Retinal pigment epithelial cell (primary cell): ENCODE measurements at regions not wholly inside any gene's neighbourhood (a gene's known extent, or its start where the extent isn't known, plus 50 kb on each side); places are given as distances from the start of the nearest gene placed in this dataset.

Source experiments
- DNase-seq: peaks from one replicate; pipeline ENCODE4 v3.0.0-alpha.2; 2010; ENCODE audit warnings: low read depth
- H3K4me3 ChIP-seq: 2 replicates; pipeline ENCODE4 v1.5.1; 2011; ENCODE audit warnings: mild to moderate bottlenecking, low read length, control low read depth, moderate library complexity
- TF ChIP-seq, protein P1 (sequence below): conservative IDR thresholded peaks from 2 replicates; pipeline ENCODE4 v1.5.1; 2011; ENCODE audit warnings: low read depth, low read length, control low read depth, inconsistent platforms

DNA sequence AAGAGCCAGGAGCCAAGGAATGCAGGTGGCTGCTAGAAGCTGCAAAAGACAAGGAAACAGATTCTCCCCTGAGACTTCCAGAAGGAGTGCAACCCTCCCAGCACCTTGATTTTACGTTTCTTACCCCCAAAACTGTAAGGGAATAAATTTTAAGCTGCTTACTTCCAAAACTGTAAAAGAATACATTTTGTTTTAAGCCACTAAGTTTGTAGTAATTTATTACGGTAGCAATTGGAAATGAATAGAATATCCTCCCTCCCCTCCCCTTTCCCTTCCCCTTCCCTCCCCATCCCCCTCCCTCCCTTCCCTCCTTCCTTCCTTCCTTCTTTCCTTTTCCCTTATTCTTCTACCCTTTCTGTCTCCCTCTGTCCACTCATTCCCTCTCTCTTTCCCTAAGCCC, 203.7 kb upstream of the CFAP20DC start:
- no peak overlapping the region for H3K4me3 ChIP-seq
- no peak for DNase-seq
- TF ChIP-seq, protein P1, sequence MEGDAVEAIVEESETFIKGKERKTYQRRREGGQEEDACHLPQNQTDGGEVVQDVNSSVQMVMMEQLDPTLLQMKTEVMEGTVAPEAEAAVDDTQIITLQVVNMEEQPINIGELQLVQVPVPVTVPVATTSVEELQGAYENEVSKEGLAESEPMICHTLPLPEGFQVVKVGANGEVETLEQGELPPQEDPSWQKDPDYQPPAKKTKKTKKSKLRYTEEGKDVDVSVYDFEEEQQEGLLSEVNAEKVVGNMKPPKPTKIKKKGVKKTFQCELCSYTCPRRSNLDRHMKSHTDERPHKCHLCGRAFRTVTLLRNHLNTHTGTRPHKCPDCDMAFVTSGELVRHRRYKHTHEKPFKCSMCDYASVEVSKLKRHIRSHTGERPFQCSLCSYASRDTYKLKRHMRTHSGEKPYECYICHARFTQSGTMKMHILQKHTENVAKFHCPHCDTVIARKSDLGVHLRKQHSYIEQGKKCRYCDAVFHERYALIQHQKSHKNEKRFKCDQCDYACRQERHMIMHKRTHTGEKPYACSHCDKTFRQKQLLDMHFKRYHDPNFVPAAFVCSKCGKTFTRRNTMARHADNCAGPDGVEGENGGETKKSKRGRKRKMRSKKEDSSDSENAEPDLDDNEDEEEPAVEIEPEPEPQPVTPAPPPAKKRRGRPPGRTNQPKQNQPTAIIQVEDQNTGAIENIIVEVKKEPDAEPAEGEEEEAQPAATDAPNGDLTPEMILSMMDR: no peak

DNA sequence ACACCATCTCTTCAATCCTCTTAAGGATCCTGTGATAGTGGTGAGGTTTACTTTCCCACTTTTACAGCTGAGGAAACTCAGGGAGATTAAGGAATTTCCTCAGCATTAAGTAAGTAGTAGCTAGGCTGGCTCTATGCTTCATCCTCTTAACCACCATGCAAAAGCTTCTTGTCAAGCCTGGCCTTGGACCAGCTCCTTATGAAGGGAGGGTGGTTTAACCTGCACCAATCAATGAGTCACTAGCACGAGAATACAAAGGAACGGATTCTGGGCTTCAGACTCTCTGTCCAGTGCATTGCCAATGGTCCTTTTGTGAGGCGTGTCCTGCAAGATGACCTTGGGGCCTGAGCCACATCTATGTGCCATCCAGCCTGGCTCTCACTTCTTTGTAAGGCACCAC, 202.0 kb upstream of the CFAP20DC start:
- DNase-seq: peak; percentile 98
- TF ChIP-seq, protein P1: no peak
- no peak overlapping the region for H3K4me3 ChIP-seq

DNA sequence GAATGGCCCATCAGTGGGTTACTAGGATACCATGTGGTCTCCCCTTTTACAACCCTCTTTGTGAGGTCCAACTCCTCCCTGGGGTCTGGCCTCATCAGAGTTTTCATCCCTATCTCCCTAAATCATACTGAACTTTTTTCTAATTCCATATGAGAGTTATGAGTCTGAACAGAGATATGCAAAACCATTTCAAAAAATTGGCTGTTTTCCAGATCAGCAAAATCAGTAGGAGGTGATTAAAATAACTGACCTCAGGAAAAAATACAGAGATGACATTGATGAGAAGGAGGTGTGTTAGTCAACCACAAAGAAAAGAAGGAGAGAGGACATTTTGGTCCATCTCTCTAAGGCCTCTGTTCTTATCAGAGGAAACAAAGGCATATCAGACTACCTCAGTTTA, 200.8 kb upstream of the CFAP20DC start:
- no peak for DNase-seq
- no peak overlapping the region for H3K4me3 ChIP-seq
- TF ChIP-seq, protein P1: no peak

DNA sequence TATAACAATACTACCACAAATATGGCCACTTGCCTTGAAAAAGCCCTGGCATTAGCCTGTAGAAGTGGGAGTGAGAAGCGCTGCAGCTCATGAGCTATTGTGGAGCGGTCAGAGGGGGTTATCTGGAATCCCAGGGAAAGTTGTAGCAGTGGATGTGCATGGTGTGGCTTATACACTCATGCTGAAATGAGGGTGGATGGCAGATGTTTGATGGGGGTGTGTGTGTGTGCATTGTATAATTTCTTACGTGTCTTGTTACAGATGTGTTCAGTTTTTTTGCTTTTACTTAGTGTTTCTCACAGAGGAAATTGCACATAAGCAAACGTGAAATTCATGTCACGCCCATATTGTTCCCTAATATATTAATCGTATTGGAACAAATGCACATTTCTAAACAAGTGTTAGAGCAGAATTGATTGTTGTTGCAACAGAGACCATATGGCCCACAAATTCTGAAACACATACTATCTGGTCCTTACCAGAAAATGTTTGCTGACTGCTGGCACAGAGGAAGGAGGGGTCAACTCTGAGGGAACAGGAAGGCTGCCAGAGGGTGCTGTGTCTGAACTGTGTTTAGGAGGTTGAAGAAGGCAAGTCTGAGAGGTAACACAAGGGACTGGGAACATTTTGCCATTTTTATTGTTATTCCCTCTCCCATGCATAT, 200.0 kb upstream of the CFAP20DC start:
- TF ChIP-seq, protein P1: no peak
- H3K4me3 ChIP-seq: no peak overlapping the region
- DNase-seq: no peak

DNA sequence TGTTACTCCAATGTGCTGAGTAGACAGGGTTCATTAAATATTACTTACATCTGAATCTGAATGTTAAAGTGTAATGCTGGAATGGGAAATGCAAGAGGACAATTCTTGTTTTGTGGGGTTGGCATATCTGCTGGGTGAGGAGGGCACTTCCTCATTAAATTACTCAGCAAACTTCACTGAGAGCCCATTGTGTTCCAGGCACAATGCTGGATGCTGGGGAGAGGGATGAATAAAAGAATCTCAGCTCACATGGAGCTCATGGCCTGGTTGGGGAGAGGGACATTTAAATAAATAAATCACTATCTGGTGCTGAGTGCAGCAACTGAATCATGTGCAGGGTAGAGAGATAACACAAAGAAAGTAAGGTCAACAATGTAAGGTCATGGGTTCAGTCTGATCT, 199.2 kb upstream of the CFAP20DC start:
- H3K4me3 ChIP-seq: no peak overlapping the region
- DNase-seq: no peak
- TF ChIP-seq, protein P1: no peak

DNA sequence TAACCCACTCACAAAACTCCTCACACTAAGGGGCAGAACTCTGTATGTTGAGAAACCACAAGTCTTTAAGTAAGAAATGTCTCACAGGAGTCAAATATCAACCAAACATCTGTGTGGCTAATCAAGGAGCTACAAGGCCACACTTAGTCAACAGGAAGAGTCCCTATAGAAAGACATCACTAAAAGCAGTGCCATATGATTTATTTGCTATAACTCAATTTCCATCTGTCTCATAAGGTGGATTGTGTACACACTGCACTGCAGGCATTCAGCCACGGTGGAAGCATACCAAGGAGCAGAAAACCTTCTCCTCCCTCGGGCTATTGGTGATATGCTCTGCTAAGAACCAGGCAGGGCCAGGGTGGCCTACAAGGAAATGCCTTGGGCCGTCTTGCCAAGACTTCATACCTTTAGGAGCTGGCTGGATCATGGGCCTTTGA, 197.6 kb upstream of the CFAP20DC start:
- DNase-seq: no peak
- H3K4me3 ChIP-seq: no peak overlapping the region
- TF ChIP-seq, protein P1: no peak

DNA sequence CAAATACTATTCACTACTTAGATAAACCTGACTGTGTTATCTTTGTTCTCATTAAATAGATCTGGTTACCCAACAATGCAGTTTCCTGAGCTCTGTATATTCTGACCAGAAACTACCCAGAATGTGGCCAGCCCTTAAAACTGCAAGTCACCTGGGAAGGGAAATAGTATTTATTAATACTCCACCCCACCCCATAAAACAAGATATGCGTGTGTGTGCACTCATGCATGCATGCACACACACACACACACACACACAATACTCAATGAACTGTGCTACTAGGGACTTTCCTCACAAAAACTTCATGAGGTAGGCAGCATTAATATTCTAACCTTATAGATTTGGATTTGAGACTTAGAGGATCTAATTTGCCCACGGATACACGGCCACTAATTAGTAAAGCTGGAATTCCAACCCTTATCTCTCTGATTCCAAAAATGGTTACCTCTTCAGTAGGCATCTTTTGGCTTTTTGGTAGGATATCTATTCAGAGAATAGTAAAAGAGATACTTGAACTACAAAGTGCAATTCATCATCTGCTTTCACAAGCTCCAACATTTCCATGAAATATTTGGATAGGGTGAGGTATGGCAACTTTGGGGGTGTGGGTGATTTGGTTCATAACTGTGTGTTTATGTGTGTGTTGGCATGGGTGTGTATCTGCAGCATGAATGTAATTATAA, 197.0 kb upstream of the CFAP20DC start:
- DNase-seq: no peak
- TF ChIP-seq, protein P1: no peak
- no peak overlapping the region for H3K4me3 ChIP-seq
